Endothelial cell of umbilical vein (primary cell): ENCODE measurements at regions not wholly inside any gene's neighbourhood (a gene's known extent, or its start where the extent isn't known, plus 50 kb on each side); places are given as distances from the start of the nearest gene placed in this dataset.

Source experiments
- BruUV-seq: library from RNA; stranded (reverse); fragments of 400-500 nt; replicated peaks from 2 replicates; lab custom pipeline; 2021; lab: Mats Ljungman, UMichigan
- CTCF ChIA-PET: fragments of 300-600, 350-600 bp; sonication (Branson Sonifier 250); formaldehyde crosslinking; loops from one replicate; lab custom pipeline; 2021; ENCODE audit warnings: antibody characterized with exemption, inconsistent platforms; lab: Charles Lee
- POLR2A ChIA-PET: fragments of 300-600, 350-600 bp; sonication (Branson Sonifier 250); formaldehyde crosslinking; loops from one replicate; lab custom pipeline; 2021; ENCODE audit warnings: antibody characterized with exemption, inconsistent platforms; lab: Charles Lee
- DNase-seq: peaks from one replicate; pipeline ENCODE4 v3.0.0-alpha.2; 2011; ENCODE audit warnings: low read depth, low spot score
- FAIRE-seq: peaks from 2 replicates; lab custom pipeline; 2011; peaks lifted over from hg19 to GRCh38; lab: Jason Lieb, UNC
- H2AFZ ChIP-seq: 2 replicates; pipeline ENCODE4 v1.6.0; 2012; ENCODE audit warnings: low read depth, low read length, control low read depth, inconsistent platforms
- H3K27ac ChIP-seq: 2 replicates; pipeline ENCODE4 v1.5.1; 2011; ENCODE audit warnings: low read depth, mild to moderate bottlenecking, control low read depth, low read length, moderate library complexity; ENCODE audit not compliant: insufficient read depth
- H3K27me3 ChIP-seq, 2 experiments: 2 replicates each; pipeline versions ENCODE4 v1.6.0 to v1.6.1; 2011; ENCODE audit warnings: low read length in 2 of 2, mixed read lengths in 1 of 2; ENCODE audit not compliant: control insufficient read depth in 2 of 2, insufficient read depth in 2 of 2
- H3K36me3 ChIP-seq, 2 experiments: 2 replicates in 1 of 2; 3 replicates in 1 of 2; pipeline ENCODE4 v1.5.1; 2011; ENCODE audit warnings: low read length in 2 of 2, mild to moderate bottlenecking in 1 of 2, moderate library complexity in 1 of 2; ENCODE audit not compliant: control insufficient read depth in 2 of 2, insufficient read depth in 2 of 2; ENCODE audit errors: extremely low read depth in 1 of 2
- H3K4me1 ChIP-seq: 3 replicates; pipeline ENCODE4 v1.5.1; 2011; ENCODE audit warnings: mild to moderate bottlenecking, low read length; ENCODE audit not compliant: control insufficient read depth, insufficient read depth; ENCODE audit errors: extremely low read depth
- H3K4me2 ChIP-seq: 2 replicates; pipeline ENCODE4 v1.6.1; 2011; ENCODE audit warnings: low read length, control low read depth, mixed read lengths; ENCODE audit not compliant: insufficient read depth
- H3K4me3 ChIP-seq, 3 experiments: fragments of 200-600 bp in 1 of 3; sonication (generic), shearing (Covaris generic) in 1 of 3; replicated peaks in 1 of 3; 2 replicates each; pipeline ENCODE4 v1.5.1; 2011 to 2016; ENCODE audit warnings: control low read depth in 3 of 3, low read length in 3 of 3, mild to moderate bottlenecking in 2 of 3, inconsistent platforms in 1 of 3, low read depth in 1 of 3, moderate library complexity in 1 of 3; ENCODE audit not compliant: insufficient read depth in 1 of 3
- H3K79me2 ChIP-seq: 2 replicates; pipeline ENCODE4 v1.6.0; 2012; ENCODE audit warnings: low read length, inconsistent platforms; ENCODE audit not compliant: control insufficient read depth, insufficient read depth
- H3K9ac ChIP-seq: replicated peaks from 2 replicates; pipeline ENCODE3; 2011; ENCODE audit warnings: low read length, control low read depth; ENCODE audit not compliant: insufficient read depth; ENCODE audit errors: extremely low read depth
- H3K9me1 ChIP-seq: replicated peaks from 3 replicates; pipeline ENCODE4 v1.6.0; 2011; ENCODE audit warnings: mild to moderate bottlenecking, low read length; ENCODE audit not compliant: control insufficient read depth, insufficient read depth; ENCODE audit errors: extremely low read depth
- H3K9me3 ChIP-seq: replicated peaks from 2 replicates; pipeline ENCODE4 v1.5.1; 2012; ENCODE audit warnings: low read length, inconsistent platforms; ENCODE audit not compliant: control insufficient read depth, insufficient read depth
- H4K20me1 ChIP-seq: replicated peaks from 2 replicates; pipeline ENCODE3; 2011; ENCODE audit warnings: mild to moderate bottlenecking, low read length; ENCODE audit not compliant: control insufficient read depth, insufficient read depth; ENCODE audit errors: extremely low read depth
- CTCF ChIP-seq, 2 donors: IDR thresholded peaks; 1 replicate in 1 of 2; 2 replicates in 1 of 2; pipeline ENCODE4 v1.5.1; 2011; ENCODE audit warnings: low read length in 2 of 2, mild to moderate bottlenecking in 2 of 2, moderate library complexity in 2 of 2, control low read depth in 1 of 2, inconsistent platforms in 1 of 2, low read depth in 1 of 2; ENCODE audit not compliant: insufficient read depth in 1 of 2; ENCODE audit errors: extremely low read depth in 1 of 2
- EZH2 ChIP-seq: IDR thresholded peaks from 2 replicates; pipeline ENCODE4 v1.6.1; 2012; ENCODE audit warnings: borderline replicate concordance, low read depth, mild to moderate bottlenecking, moderate library complexity, low read length, inconsistent platforms; ENCODE audit not compliant: severe bottlenecking
- FOS ChIP-seq: IDR thresholded peaks from 2 replicates; pipeline ENCODE4 v1.6.1; 2011; ENCODE audit warnings: mild to moderate bottlenecking, low read length, moderate library complexity, borderline replicate concordance; ENCODE audit not compliant: insufficient read depth
- GATA2 ChIP-seq: IDR thresholded peaks from 2 replicates; pipeline ENCODE4 v1.7.0; 2011; ENCODE audit warnings: low read depth, mild to moderate bottlenecking, moderate library complexity, mixed read lengths, low read length; ENCODE audit not compliant: insufficient read length, insufficient read depth
- JUN ChIP-seq: IDR thresholded peaks from 2 replicates; pipeline ENCODE4 v1.6.1; 2011; ENCODE audit warnings: borderline replicate concordance, low read depth; ENCODE audit not compliant: insufficient read length, insufficient read depth
- MAX ChIP-seq: IDR thresholded peaks from 2 replicates; pipeline ENCODE4 v1.6.1; 2011; ENCODE audit not compliant: insufficient read depth, insufficient read length
- MYC ChIP-seq: IDR thresholded peaks from one replicate; pipeline ENCODE4 v1.6.1; 2011; ENCODE audit warnings: mild to moderate bottlenecking, low read depth, low read length
- POLR2A ChIP-seq: IDR thresholded peaks from 2 replicates; pipeline ENCODE4 v1.6.1; 2012; ENCODE audit warnings: low read depth, mild to moderate bottlenecking, control low read depth, low read length
- POLR2AphosphoS5 ChIP-seq: IDR thresholded peaks from 2 replicates; pipeline ENCODE4 v1.6.1; 2012; ENCODE audit warnings: low read depth, mild to moderate bottlenecking, control low read depth, low read length, moderate library complexity; ENCODE audit not compliant: insufficient read depth
- dilution Hi-C: fragments of 300-500 bp; cut with MboI; formaldehyde crosslinking; loops from one replicate; pipeline ENCODE4 v1.15.0; 2019; ENCODE audit warnings: low sequenced_read_pairs; ENCODE audit not compliant: extremely low pct_ligation_motif_present
- intact Hi-C: fragments of 100-400 bp; cut with micrococcal nuclease; formaldehyde crosslinking; loops from one replicate; pipeline ENCODE4 v1.10.0; 2022

- Histone ChIP-seq H3K36me3 (no peaks in the 10 kb centered on the region), H3K27ac (no peak overlapping the region), H3K27me3 (no peaks in the 10 kb centered on the region), H3K4me2 (no peak overlapping the region), H3K9me3 (no peaks in the 10 kb centered on the region), H2AFZ (no peak overlapping the region), H4K20me1 (no peaks in the 10 kb centered on the region), H3K9ac (no peak overlapping the region), H3K4me1 (no peaks in the 10 kb centered on the region), H3K79me2 (no peaks in the 10 kb centered on the region), H3K9me1 (no peaks in the 10 kb centered on the region), H3K4me3 (no peak overlapping the region)
- TF ChIP-seq EZH2 (no peak), POLR2AphosphoS5 (no peak), CTCF (IDR thresholded peaks at IDR 0.05; ENCODE audit: extremely low read depth in 1 of 2, insufficient read depth in 1 of 2, low read depth in 1 of 2, low read length in 2 of 2) (no peak), JUN (no peak), GATA2 (no peak), POLR2A (no peak), MYC (no peak), FOS (no peak), MAX (no peak)
- BruUV-seq: no TSS peak
- ChIA-PET POLR2A (no interaction called here), CTCF (no interaction called here)
- dilution Hi-C loops (no loop called here), intact Hi-C loops (no loop called here)
- no peak for DNase-seq
- FAIRE-seq: no peak
These were observed 502.7 kb downstream of the CBLN2 start for GRCh38 chr18:72041313-72042032.
